ENCODE measurements at regions not wholly inside any gene's neighbourhood (a gene's known extent, or its start where the extent isn't known, plus 50 kb on each side); places are given as distances from the start of the nearest gene placed in this dataset.

DNA sequence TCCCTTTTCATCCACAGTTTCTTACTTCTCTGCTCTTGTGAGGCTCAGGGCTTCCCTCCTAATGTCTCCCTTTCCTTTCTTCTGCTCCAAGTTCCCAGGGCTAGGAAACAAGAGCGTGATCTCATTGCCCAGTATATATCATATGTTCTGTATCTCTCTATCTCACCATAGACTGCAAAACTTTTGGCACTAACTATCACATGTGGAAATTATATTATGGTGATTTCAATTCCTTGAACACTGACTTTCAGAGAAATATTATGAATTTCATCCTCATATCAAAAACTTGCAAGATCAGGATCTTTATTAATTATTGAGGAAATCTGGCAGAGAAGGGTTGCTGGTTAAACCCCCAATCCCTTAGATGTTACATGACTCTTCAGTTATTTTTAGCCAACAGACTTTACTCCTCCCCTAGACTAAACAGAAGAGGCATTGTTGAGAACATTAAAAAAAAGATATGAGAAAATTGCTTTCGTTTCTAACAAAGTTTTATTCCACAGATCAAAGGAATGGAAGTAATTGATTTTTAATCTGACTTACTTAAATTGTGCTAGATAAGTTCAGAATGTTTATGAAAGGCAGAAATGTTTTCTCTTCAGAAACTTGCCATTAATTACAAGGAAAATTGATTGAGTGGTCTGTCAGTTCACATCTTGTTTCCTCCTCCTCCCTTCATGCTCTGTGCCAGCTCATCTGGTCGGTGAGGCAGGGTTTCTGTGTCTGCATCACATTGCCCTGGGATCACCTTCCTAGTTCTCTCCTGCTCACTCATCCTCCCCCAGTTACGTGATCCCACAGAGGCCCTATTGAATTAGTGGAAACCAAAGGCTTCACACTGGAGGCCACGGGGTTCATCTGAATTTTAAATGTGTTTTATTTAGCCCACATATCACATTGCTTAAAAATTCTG, 378.5 kb downstream of the LMO7 start:
- no CpG with 5 or more reads among the region's 5 CpGs for WGBS (ENCODE audit: extremely low coverage, insufficient read length, low lambda C conversion rate)

More for the DNA sequence above, 378.5 kb downstream of the LMO7 start:
- peaks cover 2 to 3% of the 10 kb centered on the region in 2 experiments; a peak in 3 of 4 replicates for H3K4me1 Mint-ChIP-seq
- Histone ChIP-seq H3K23ac (ENCODE audit: insufficient read length, low read depth, low read length) (no peak overlapping the region), H3K18ac (ENCODE audit: insufficient read length, low read depth, low read length) (no peak overlapping the region), H3K14ac (ENCODE audit: insufficient read depth, low read length) (no peak overlapping the region), H3K27me3 (ENCODE audit: insufficient read depth, low read length) (no peaks in the 10 kb centered on the region), H4K20me1 (ENCODE audit: control insufficient read depth, insufficient read depth, insufficient read length) (no peaks in the 10 kb centered on the region), H3K4ac (ENCODE audit: low read depth, low read length) (no peak overlapping the region), H3K27ac (ENCODE audit: insufficient read length, low read depth, low read length) (no peak overlapping the region), H2BK120ac (ENCODE audit: low read depth, low read length, poor library complexity, severe bottlenecking) (no peak overlapping the region), H3T11ph (ENCODE audit: low read length) (no peak overlapping the region), H3K23me2 (ENCODE audit: insufficient read length, low read depth, low read length, poor library complexity, severe bottlenecking) (no peaks in the 10 kb centered on the region), H2AFZ (ENCODE audit: low read length) (no peak overlapping the region), H2AK5ac (ENCODE audit: insufficient read length, low read length) (no peak overlapping the region), H3K4me2 (ENCODE audit: insufficient read depth, insufficient read length, low read length) (no peak overlapping the region), H4K91ac (ENCODE audit: insufficient read length, low read depth, low read length) (no peak overlapping the region), H2BK20ac (ENCODE audit: low read depth, low read length, poor library complexity, severe bottlenecking) (no peak overlapping the region), H4K8ac (replicated peaks; ENCODE audit: insufficient read length, low read depth, low read length) (no peak overlapping the region), H2BK5ac (ENCODE audit: insufficient read length, low read length) (no peak overlapping the region), H3K4me1 (ENCODE audit: insufficient read depth, low read length) (no peaks in the 10 kb centered on the region), H3K9ac (ENCODE audit: extremely low read depth, insufficient read length, low read length) (no peak overlapping the region), H3K9me3 (ENCODE audit: control insufficient read depth, low read depth, low read length) (no peaks in the 10 kb centered on the region), H3K79me1 (ENCODE audit: insufficient read depth, low read depth, low read length, poor library complexity, severe bottlenecking) (no peaks in the 10 kb centered on the region), H2BK15ac (ENCODE audit: low read depth, low read length) (no peak overlapping the region), H3K56ac (ENCODE audit: insufficient read length, low read depth, low read length) (no peak overlapping the region), H3K79me2 (ENCODE audit: insufficient read depth, low read length) (no peaks in the 10 kb centered on the region), H2BK12ac (ENCODE audit: insufficient read length, low read depth, low read length) (no peak overlapping the region), H4K5ac (ENCODE audit: insufficient read length, low read depth, low read length) (no peak overlapping the region)
- no peaks in the 10 kb centered on the region for H3K36me3 Mint-ChIP-seq (ENCODE audit: insufficient read depth in 1 of 3, low read depth in 3 of 3)
- no peaks in the 10 kb centered on the region for H3K27me3 Mint-ChIP-seq (ENCODE audit: low read depth)
- H3K9me3 Mint-ChIP-seq: no peaks in the 10 kb centered on the region
- DNase-seq: no peak
- H3K27ac Mint-ChIP-seq: no peak overlapping the region; a peak in 1 of 7 replicates
- H3K4me3 Mint-ChIP-seq: no peak overlapping the region
- TF ChIP-seq, protein P1, sequence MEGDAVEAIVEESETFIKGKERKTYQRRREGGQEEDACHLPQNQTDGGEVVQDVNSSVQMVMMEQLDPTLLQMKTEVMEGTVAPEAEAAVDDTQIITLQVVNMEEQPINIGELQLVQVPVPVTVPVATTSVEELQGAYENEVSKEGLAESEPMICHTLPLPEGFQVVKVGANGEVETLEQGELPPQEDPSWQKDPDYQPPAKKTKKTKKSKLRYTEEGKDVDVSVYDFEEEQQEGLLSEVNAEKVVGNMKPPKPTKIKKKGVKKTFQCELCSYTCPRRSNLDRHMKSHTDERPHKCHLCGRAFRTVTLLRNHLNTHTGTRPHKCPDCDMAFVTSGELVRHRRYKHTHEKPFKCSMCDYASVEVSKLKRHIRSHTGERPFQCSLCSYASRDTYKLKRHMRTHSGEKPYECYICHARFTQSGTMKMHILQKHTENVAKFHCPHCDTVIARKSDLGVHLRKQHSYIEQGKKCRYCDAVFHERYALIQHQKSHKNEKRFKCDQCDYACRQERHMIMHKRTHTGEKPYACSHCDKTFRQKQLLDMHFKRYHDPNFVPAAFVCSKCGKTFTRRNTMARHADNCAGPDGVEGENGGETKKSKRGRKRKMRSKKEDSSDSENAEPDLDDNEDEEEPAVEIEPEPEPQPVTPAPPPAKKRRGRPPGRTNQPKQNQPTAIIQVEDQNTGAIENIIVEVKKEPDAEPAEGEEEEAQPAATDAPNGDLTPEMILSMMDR (conservative IDR thresholded peaks at IDR 0.05): no peak
